Trophoblast cell (in vitro differentiated cells and primary cell): ENCODE measurements at regions not wholly inside any gene's neighbourhood (a gene's known extent, or its start where the extent isn't known, plus 50 kb on each side); places are given as distances from the start of the nearest gene placed in this dataset.

Experiments
- DNase-seq, 2 donors: peaks; one replicate each; pipeline ENCODE4 v3.0.0-alpha.2; 2016
- H2AFZ ChIP-seq: 2 replicates; pipeline ENCODE4 v1.6.1; 2013; ENCODE audit warnings: low read length, moderate library complexity, mild to moderate bottlenecking; ENCODE audit not compliant: insufficient read depth, poor library complexity
- H2AK5ac ChIP-seq: 2 replicates; pipeline ENCODE4 v1.6.1; 2013; ENCODE audit warnings: mild to moderate bottlenecking, low read length
- H2BK120ac ChIP-seq: 2 replicates; pipeline ENCODE4 v1.6.1; 2013; ENCODE audit warnings: low read length, mild to moderate bottlenecking, moderate library complexity; ENCODE audit not compliant: insufficient read depth, poor library complexity
- H2BK12ac ChIP-seq: 2 replicates; pipeline ENCODE4 v1.6.1; 2013; ENCODE audit warnings: mild to moderate bottlenecking, low read length, moderate library complexity
- H2BK5ac ChIP-seq: 2 replicates; pipeline ENCODE4 v1.6.1; 2013; ENCODE audit warnings: low read length, low read depth, moderate library complexity, mild to moderate bottlenecking; ENCODE audit not compliant: poor library complexity
- H3K14ac ChIP-seq: 2 replicates; pipeline ENCODE4 v1.6.1; 2013; ENCODE audit warnings: mild to moderate bottlenecking, low read length
- H3K18ac ChIP-seq: 2 replicates; pipeline ENCODE4 v1.6.1; 2013; ENCODE audit warnings: mild to moderate bottlenecking, low read length
- H3K23ac ChIP-seq: 2 replicates; pipeline ENCODE4 v1.6.1; 2013; ENCODE audit warnings: low read length
- H3K27ac ChIP-seq: 2 replicates; pipeline ENCODE4 v1.5.1; 2013; ENCODE audit warnings: low read depth, mild to moderate bottlenecking, inconsistent platforms, low read length, moderate library complexity
- H3K27me3 ChIP-seq: 2 replicates; pipeline ENCODE4 v1.6.1; 2013; ENCODE audit warnings: inconsistent platforms, mild to moderate bottlenecking, low read length, moderate library complexity; ENCODE audit not compliant: insufficient read depth
- H3K36me3 ChIP-seq, 2 experiments: 1 replicate in 1 of 2; 2 replicates in 1 of 2; pipeline ENCODE4 v1.6.1; 2013; ENCODE audit warnings: low read length in 2 of 2, mild to moderate bottlenecking in 2 of 2, moderate library complexity in 1 of 2; ENCODE audit not compliant: insufficient read depth in 2 of 2, control insufficient read depth in 1 of 2
- H3K4ac ChIP-seq: 2 replicates; pipeline ENCODE4 v1.6.1; 2013; ENCODE audit warnings: low read depth, mild to moderate bottlenecking, low read length, moderate library complexity
- H3K4me1 ChIP-seq, 2 experiments: 1 replicate in 1 of 2; 2 replicates in 1 of 2; pipeline ENCODE4 v1.6.1; 2013; ENCODE audit warnings: low read length in 2 of 2, mild to moderate bottlenecking in 2 of 2, moderate library complexity in 1 of 2; ENCODE audit not compliant: insufficient read depth in 2 of 2, control insufficient read depth in 1 of 2
- H3K4me2 ChIP-seq: 2 replicates; pipeline ENCODE4 v1.6.1; 2013; ENCODE audit warnings: inconsistent platforms, mild to moderate bottlenecking, low read length, moderate library complexity
- H3K4me3 ChIP-seq: 2 replicates; pipeline ENCODE4 v1.5.1; 2013; ENCODE audit warnings: mild to moderate bottlenecking, low read depth, low read length, inconsistent platforms
- H3K79me1 ChIP-seq: one replicate; pipeline ENCODE4 v1.6.1; 2013; ENCODE audit warnings: low read length
- H3K79me2 ChIP-seq: 2 replicates; pipeline ENCODE4 v1.6.1; 2013; ENCODE audit warnings: low read length, mild to moderate bottlenecking; ENCODE audit not compliant: control insufficient read depth, insufficient read depth, poor library complexity
- H3K9ac ChIP-seq: 2 replicates; pipeline ENCODE4 v1.6.1; 2013; ENCODE audit warnings: mild to moderate bottlenecking, low read length
- H3K9me3 ChIP-seq: 2 replicates; pipeline ENCODE4 v1.6.1; 2013; ENCODE audit warnings: low read depth, mild to moderate bottlenecking, control low read depth, inconsistent platforms, low read length; ENCODE audit not compliant: insufficient read depth
- H4K12ac ChIP-seq: 2 replicates; pipeline ENCODE4 v1.6.1; 2013; ENCODE audit warnings: low read depth, mild to moderate bottlenecking, low read length, moderate library complexity
- H4K8ac ChIP-seq: 2 replicates; pipeline ENCODE4 v1.6.1; 2013; ENCODE audit warnings: low read depth, mild to moderate bottlenecking, low read length, moderate library complexity
- H4K91ac ChIP-seq: one replicate; pipeline ENCODE4 v1.6.1; 2013; ENCODE audit warnings: low read depth, mild to moderate bottlenecking, low read length, moderate library complexity
- WGBS: extraction: QIAGEN DNeasy Blood & Tissue Kit; methylation state at CpG from one replicate; pipeline ENCODE4 v1.1.7; 2013; ENCODE audit warnings: missing lambda C conversion rate; ENCODE audit not compliant: insufficient read length, insufficient coverage; ENCODE audit errors: extremely low coverage; 5-methylcytosine and 5-hydroxymethylcytosine counted together

GRCh38 chr2:167792126-167792525, 455.3 kb downstream of the STK39 start:
- no peak overlapping the region for H3K14ac ChIP-seq
- no CpG with 5 or more reads among the region's 1 CpG for WGBS
- H3K18ac ChIP-seq: no peak overlapping the region
- H3K4me1 ChIP-seq: no peaks in the 10 kb centered on the region
- DNase-seq: no peak
- H3K27ac ChIP-seq: no peak overlapping the region
- no peak overlapping the region for H3K4me3 ChIP-seq
- no peak overlapping the region for H3K4me2 ChIP-seq
- H3K79me1 ChIP-seq: no peaks in the 10 kb centered on the region
- H2BK12ac ChIP-seq: no peak overlapping the region
- no peak overlapping the region for H2AFZ ChIP-seq
- H3K36me3 ChIP-seq: no peaks in the 10 kb centered on the region
- H3K4ac ChIP-seq: no peak overlapping the region
- H3K23ac ChIP-seq: no peak overlapping the region
- H3K79me2 ChIP-seq: no peaks in the 10 kb centered on the region
- no peak overlapping the region for H4K8ac ChIP-seq
- H4K91ac ChIP-seq: no peak overlapping the region
- no peak overlapping the region for H2BK5ac ChIP-seq
- H3K9me3 ChIP-seq: peaks cover 1% of the 10 kb centered on the region
- H2AK5ac ChIP-seq: no peak overlapping the region
- no peak overlapping the region for H4K12ac ChIP-seq
- no peak overlapping the region for H2BK120ac ChIP-seq
- H3K27me3 ChIP-seq: no peaks in the 10 kb centered on the region
- H3K9ac ChIP-seq: no peak overlapping the region

- H3K79me1 ChIP-seq: no peaks in the 10 kb centered on the region
- H4K12ac ChIP-seq: no peak overlapping the region
- no peaks in the 10 kb centered on the region for H3K4me1 ChIP-seq
- no peak overlapping the region for H2BK120ac ChIP-seq
- no peak for DNase-seq
- no peak overlapping the region for H3K14ac ChIP-seq
- H3K18ac ChIP-seq: no peak overlapping the region
- WGBS: no CpG with 5 or more reads among the region's 4 CpGs
- H3K36me3 ChIP-seq: no peaks in the 10 kb centered on the region
- H2AFZ ChIP-seq: no peak overlapping the region
- no peaks in the 10 kb centered on the region for H3K27me3 ChIP-seq
- no peak overlapping the region for H3K9ac ChIP-seq
- no peak overlapping the region for H3K27ac ChIP-seq
- H4K91ac ChIP-seq: no peak overlapping the region
- H3K4ac ChIP-seq: no peak overlapping the region
- peaks cover 1% of the 10 kb centered on the region for H3K9me3 ChIP-seq
- no peak overlapping the region for H2BK5ac ChIP-seq
- H3K4me2 ChIP-seq: no peak overlapping the region
- no peak overlapping the region for H2AK5ac ChIP-seq
- H3K23ac ChIP-seq: no peak overlapping the region
- no peak overlapping the region for H2BK12ac ChIP-seq
- no peaks in the 10 kb centered on the region for H3K79me2 ChIP-seq
- H4K8ac ChIP-seq: no peak overlapping the region
- no peak overlapping the region for H3K4me3 ChIP-seq
These were observed 456.5 kb downstream of the STK39 start for GRCh38 chr2:167790781-167791450.

DNA sequence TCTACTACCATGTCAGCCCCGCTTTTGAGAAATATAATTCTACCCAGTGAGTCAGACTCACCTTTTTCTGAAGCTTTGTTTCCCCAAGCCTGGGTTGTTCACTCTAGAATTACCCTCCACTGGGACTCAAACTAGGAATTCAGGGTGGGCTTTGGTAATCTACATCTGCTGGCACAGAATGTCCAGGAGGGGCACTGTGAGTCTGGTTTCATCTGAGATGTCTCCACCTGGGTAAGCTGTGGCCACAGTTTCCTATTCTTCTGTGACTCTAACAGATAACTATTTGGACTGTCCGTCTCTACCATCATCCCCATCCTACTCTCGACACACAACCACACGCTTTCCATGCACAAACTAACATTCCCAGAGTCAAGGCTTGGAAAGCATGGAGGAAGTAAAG, 457.2 kb downstream of the STK39 start:
- no peaks in the 10 kb centered on the region for H3K4me1 ChIP-seq
- no peaks in the 10 kb centered on the region for H3K36me3 ChIP-seq
- H4K8ac ChIP-seq: no peak overlapping the region
- no peak overlapping the region for H2AFZ ChIP-seq
- WGBS: 100% methylated on average over 3 of the region's 4 CpGs
- no peaks in the 10 kb centered on the region for H3K27me3 ChIP-seq
- no peak overlapping the region for H2BK12ac ChIP-seq
- H3K79me1 ChIP-seq: no peaks in the 10 kb centered on the region
- no peak overlapping the region for H3K4me2 ChIP-seq
- no peak overlapping the region for H3K27ac ChIP-seq
- H2BK120ac ChIP-seq: no peak overlapping the region
- peaks cover 1% of the 10 kb centered on the region for H3K9me3 ChIP-seq
- H3K9ac ChIP-seq: no peak overlapping the region
- no peak for DNase-seq
- no peak overlapping the region for H3K4ac ChIP-seq
- H3K4me3 ChIP-seq: no peak overlapping the region
- H3K79me2 ChIP-seq: no peaks in the 10 kb centered on the region
- no peak overlapping the region for H3K14ac ChIP-seq
- H4K91ac ChIP-seq: no peak overlapping the region
- no peak overlapping the region for H3K23ac ChIP-seq
- no peak overlapping the region for H4K12ac ChIP-seq
- H2AK5ac ChIP-seq: no peak overlapping the region
- H3K18ac ChIP-seq: no peak overlapping the region
- H2BK5ac ChIP-seq: no peak overlapping the region

DNA sequence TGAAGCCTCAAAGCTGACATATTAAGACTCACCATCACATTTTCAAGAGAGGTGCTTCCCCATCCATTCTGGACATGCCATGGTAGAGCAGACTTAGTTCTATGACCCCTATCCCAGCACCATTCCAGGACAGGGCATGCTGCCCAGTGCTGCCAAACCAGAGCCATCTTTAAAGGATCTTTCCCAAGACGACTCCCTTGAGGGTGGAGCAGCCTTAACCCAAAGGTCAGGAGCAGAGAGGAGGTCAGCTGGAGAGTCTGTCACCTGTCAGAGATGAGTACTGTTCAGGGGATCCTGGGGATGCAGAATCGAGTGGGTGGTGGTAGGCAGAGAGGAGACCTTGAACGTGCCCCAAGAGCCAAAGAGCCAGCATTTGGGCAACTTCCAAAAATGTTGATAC, 459.8 kb downstream of the STK39 start:
- Histone ChIP-seq H3K4me1 (peaks cover 0 to 4% of the 10 kb centered on the region in 2 experiments), H2BK12ac (no peak overlapping the region), H2BK5ac (no peak overlapping the region), H3K27ac (no peak overlapping the region), H3K9ac (no peak overlapping the region), H4K8ac (no peak overlapping the region), H3K36me3 (no peaks in the 10 kb centered on the region), H3K18ac (no peak overlapping the region), H3K79me1 (no peaks in the 10 kb centered on the region), H3K4me2 (no peak overlapping the region), H2BK120ac (no peak overlapping the region), H3K9me3 (no peaks in the 10 kb centered on the region), H3K79me2 (no peaks in the 10 kb centered on the region), H4K91ac (no peak overlapping the region), H4K12ac (no peak overlapping the region), H2AFZ (no peak overlapping the region), H3K14ac (no peak overlapping the region), H3K23ac (no peak overlapping the region), H3K4ac (no peak overlapping the region), H3K4me3 (no peak overlapping the region), H3K27me3 (no peaks in the 10 kb centered on the region), H2AK5ac (no peak overlapping the region)
- DNase-seq: no peak
- WGBS: no CpG with 5 or more reads among the region's 3 CpGs
